SU-DHL-6 (cell line): ENCODE measurements at regions not wholly inside any gene's neighbourhood (a gene's known extent, or its start where the extent isn't known, plus 50 kb on each side); places are given as distances from the start of the nearest gene placed in this dataset.

Experiments
- EZH2phosphoT487 ChIP-seq: fragments of 200-600 bp; sonication (generic), shearing (Covaris generic); conservative IDR thresholded peaks from 2 replicates; pipeline ENCODE4 v1.6.1; 2018; ENCODE audit warnings: mild to moderate bottlenecking, antibody characterized with exemption, low read length, moderate library complexity, mixed read lengths
- TF ChIP-seq, protein P1 (sequence below): fragments of 200-600 bp; sonication (generic); IDR thresholded peaks from one replicate; pipeline ENCODE4 v1.5.1; 2017; ENCODE audit warnings: antibody characterized with exemption, mild to moderate bottlenecking, low read length, moderate library complexity; ENCODE audit not compliant: insufficient read depth, poor library complexity, severe bottlenecking

DNA sequence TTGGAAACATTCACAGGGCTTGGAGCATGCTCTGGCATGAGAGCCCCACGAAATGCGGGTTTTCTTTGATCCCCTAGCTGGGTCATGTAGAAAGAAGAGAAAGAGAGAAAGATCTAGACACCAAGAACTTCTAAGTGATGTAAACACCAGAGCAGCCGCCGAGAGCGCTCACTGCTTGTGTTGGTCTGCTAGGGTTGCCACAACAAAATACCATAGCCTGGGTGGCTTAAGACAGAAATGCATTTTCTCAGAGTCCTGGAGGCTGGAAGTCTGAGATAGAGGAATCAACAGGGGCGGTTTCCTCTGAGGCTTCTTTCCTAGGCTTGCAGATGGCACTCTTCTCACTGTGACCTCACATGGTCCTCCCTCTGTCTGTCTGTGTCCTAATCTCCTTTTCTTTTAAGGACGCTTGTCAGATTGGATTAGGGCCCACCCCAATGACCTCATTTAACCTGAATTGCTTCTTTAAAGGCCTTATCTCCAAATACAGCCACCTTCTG, 139.5 kb downstream of the CYLD start:
- TF ChIP-seq, protein P1, sequence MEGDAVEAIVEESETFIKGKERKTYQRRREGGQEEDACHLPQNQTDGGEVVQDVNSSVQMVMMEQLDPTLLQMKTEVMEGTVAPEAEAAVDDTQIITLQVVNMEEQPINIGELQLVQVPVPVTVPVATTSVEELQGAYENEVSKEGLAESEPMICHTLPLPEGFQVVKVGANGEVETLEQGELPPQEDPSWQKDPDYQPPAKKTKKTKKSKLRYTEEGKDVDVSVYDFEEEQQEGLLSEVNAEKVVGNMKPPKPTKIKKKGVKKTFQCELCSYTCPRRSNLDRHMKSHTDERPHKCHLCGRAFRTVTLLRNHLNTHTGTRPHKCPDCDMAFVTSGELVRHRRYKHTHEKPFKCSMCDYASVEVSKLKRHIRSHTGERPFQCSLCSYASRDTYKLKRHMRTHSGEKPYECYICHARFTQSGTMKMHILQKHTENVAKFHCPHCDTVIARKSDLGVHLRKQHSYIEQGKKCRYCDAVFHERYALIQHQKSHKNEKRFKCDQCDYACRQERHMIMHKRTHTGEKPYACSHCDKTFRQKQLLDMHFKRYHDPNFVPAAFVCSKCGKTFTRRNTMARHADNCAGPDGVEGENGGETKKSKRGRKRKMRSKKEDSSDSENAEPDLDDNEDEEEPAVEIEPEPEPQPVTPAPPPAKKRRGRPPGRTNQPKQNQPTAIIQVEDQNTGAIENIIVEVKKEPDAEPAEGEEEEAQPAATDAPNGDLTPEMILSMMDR, result no peak
- TF ChIP-seq EZH2phosphoT487, result no peak
